ENCODE measurements at regions not wholly inside any gene's neighbourhood (a gene's known extent, or its start where the extent isn't known, plus 50 kb on each side); places are given as distances from the start of the nearest gene placed in this dataset.
"Not testable (repeated sequence)": the region's sequence is repeated elsewhere in the genome, so short reads cannot be mapped to it uniquely, and the experiment has no call there.

- Mint-ChIP-seq H3K27me3 (ENCODE audit: unreplicated experiment) (peaks cover 41% of the 10 kb centered on the region), H3K36me3 (ENCODE audit: unreplicated experiment) (no peaks in the 10 kb centered on the region), H3K4me3 (ENCODE audit: unreplicated experiment) (no peak overlapping the region), H3K4me1 (ENCODE audit: unreplicated experiment) (no peaks in the 10 kb centered on the region), H3K9me3 (ENCODE audit: unreplicated experiment) (no peaks in the 10 kb centered on the region), H3K27ac (ENCODE audit: unreplicated experiment) (no peak overlapping the region)
- no peak for DNase-seq (ENCODE audit: extremely low spot score, unreplicated experiment)
- TF ChIP-seq CTCF (IDR thresholded peaks at IDR 0.05) = no peak
These were observed 298.2 kb downstream of the RPAP3 start for GRCh38 chr12:47407463-47408129.

- Mint-ChIP-seq H3K36me3 (ENCODE audit: unreplicated experiment) (no peaks in the 10 kb centered on the region), H3K27me3 (ENCODE audit: unreplicated experiment) (peaks cover 7% of the 10 kb centered on the region), H3K4me3 (ENCODE audit: unreplicated experiment) (no peak overlapping the region), H3K27ac (ENCODE audit: unreplicated experiment) (no peak overlapping the region), H3K9me3 (ENCODE audit: unreplicated experiment) (peaks cover 13% of the 10 kb centered on the region), H3K4me1 (ENCODE audit: unreplicated experiment) (peaks cover 3% of the 10 kb centered on the region)
- no peak for TF ChIP-seq CTCF (IDR thresholded peaks at IDR 0.05)
- DNase-seq (ENCODE audit: extremely low spot score, unreplicated experiment) = no peak
These were observed 302.1 kb downstream of the RPAP3 start for GRCh38 chr12:47403681-47404080.

- H3K4me3 Mint-ChIP-seq (ENCODE audit: unreplicated experiment); H3K4me1 Mint-ChIP-seq (ENCODE audit: unreplicated experiment); H3K27me3 Mint-ChIP-seq (ENCODE audit: unreplicated experiment); H3K36me3 Mint-ChIP-seq (ENCODE audit: unreplicated experiment); H3K27ac Mint-ChIP-seq (ENCODE audit: unreplicated experiment); DNase-seq (ENCODE audit: extremely low spot score, unreplicated experiment): not testable (repeated sequence)
- peaks cover 18% of the 10 kb centered on the region for H3K9me3 Mint-ChIP-seq (ENCODE audit: unreplicated experiment)
These were observed 304.6 kb downstream of the RPAP3 start for GRCh38 chr12:47401196-47401595.

GRCh38 chr12:47400266-47400665 lies 305.6 kb downstream of the RPAP3 start:
- no peak for TF ChIP-seq CTCF (IDR thresholded peaks at IDR 0.05)
- Mint-ChIP-seq H3K9me3 (ENCODE audit: unreplicated experiment) (peaks cover 18% of the 10 kb centered on the region), H3K36me3 (ENCODE audit: unreplicated experiment) (no peaks in the 10 kb centered on the region), H3K4me3 (ENCODE audit: unreplicated experiment) (no peak overlapping the region), H3K27me3 (ENCODE audit: unreplicated experiment) (peaks cover 2% of the 10 kb centered on the region), H3K4me1 (ENCODE audit: unreplicated experiment) (peaks cover 6% of the 10 kb centered on the region), H3K27ac (ENCODE audit: unreplicated experiment) (no peak overlapping the region)
- DNase-seq (ENCODE audit: extremely low spot score, unreplicated experiment) = no peak

- DNase-seq (ENCODE audit: extremely low spot score, unreplicated experiment) = no peak
- Mint-ChIP-seq H3K4me1 (ENCODE audit: unreplicated experiment) (peaks cover 25% of the 10 kb centered on the region), H3K27ac (ENCODE audit: unreplicated experiment) (no peak overlapping the region)
These were observed 308.1 kb downstream of the RPAP3 start for GRCh38 chr12:47397664-47398281.

More at GRCh38 chr12:47397664-47398281, 308.1 kb downstream of the RPAP3 start:
- Mint-ChIP-seq H3K9me3 (ENCODE audit: unreplicated experiment) (peaks cover 18% of the 10 kb centered on the region), H3K36me3 (ENCODE audit: unreplicated experiment) (no peaks in the 10 kb centered on the region), H3K27me3 (ENCODE audit: unreplicated experiment) (no peaks in the 10 kb centered on the region), H3K4me3 (ENCODE audit: unreplicated experiment) (no peak overlapping the region)
- peak; percentile 46 for TF ChIP-seq CTCF (IDR thresholded peaks at IDR 0.05)
